ENCODE measurements at regions not wholly inside any gene's neighbourhood (a gene's known extent, or its start where the extent isn't known, plus 50 kb on each side); places are given as distances from the start of the nearest gene placed in this dataset.

DNA sequence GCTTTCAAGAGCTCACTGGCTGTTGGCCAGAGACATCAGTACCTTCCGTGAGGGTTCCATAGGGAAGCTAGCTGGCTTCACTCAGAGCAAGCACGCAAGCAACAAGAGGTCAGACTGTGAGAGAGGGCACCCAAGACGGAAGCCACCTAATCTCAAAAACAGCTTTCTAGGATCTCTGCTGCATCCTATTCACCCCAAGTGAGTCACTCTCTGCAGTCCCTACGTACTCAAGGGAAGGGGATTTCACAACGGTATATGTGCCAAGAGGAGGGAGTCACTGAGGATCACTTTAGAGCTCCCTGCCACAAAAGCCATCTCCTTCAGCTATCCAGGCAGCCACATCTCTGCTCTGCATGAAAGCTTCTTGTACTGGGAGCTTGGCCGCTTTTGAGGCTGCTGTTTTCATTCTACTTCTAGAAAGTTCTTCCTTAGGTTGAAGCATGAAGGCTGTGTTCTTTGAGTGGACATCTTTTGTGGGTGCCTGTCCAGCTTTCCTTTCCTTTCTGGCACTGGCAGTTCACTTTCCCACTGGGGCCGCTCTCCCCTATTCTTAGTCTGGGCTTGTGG is 249.5 kb downstream of the MAN2A1 start:
- DNase-seq (ENCODE audit: low read depth, low spot score) (no peak), FAIRE-seq (no peak)
- intact Hi-C loops (cut with micrococcal nuclease), result no loop called here
- dilution Hi-C loops (cut with MboI; ENCODE audit: extremely low pct_ligation_motif_present, low sequenced_read_pairs), result no loop called here
- no peaks in the 10 kb centered on the region for H3K27me3 ChIP-seq (ENCODE audit: control insufficient read depth in 2 of 2, insufficient read depth in 2 of 2, low read length in 2 of 2)
- no peaks in the 10 kb centered on the region for H3K79me2 ChIP-seq (ENCODE audit: control insufficient read depth, insufficient read depth, low read length)
- TF ChIP-seq, protein P1, sequence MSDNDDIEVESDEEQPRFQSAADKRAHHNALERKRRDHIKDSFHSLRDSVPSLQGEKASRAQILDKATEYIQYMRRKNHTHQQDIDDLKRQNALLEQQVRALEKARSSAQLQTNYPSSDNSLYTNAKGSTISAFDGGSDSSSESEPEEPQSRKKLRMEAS (IDR thresholded peaks at IDR 0.05; ENCODE audit: insufficient read depth, insufficient read length), result no peak
- TF ChIP-seq MYC (IDR thresholded peaks at IDR 0.05; ENCODE audit: low read depth, low read length) (no peak), EZH2 (IDR thresholded peaks at IDR 0.05; ENCODE audit: borderline replicate concordance, low read depth, low read length, severe bottlenecking) (no peak), POLR2A (IDR thresholded peaks at IDR 0.05; ENCODE audit: low read depth, low read length) (no peak), FOS (IDR thresholded peaks at IDR 0.05; ENCODE audit: borderline replicate concordance, insufficient read depth, low read length) (no peak), GATA2 (IDR thresholded peaks at IDR 0.05; ENCODE audit: insufficient read depth, insufficient read length, low read depth, low read length) (no peak)
- TF ChIP-seq, protein P2, sequence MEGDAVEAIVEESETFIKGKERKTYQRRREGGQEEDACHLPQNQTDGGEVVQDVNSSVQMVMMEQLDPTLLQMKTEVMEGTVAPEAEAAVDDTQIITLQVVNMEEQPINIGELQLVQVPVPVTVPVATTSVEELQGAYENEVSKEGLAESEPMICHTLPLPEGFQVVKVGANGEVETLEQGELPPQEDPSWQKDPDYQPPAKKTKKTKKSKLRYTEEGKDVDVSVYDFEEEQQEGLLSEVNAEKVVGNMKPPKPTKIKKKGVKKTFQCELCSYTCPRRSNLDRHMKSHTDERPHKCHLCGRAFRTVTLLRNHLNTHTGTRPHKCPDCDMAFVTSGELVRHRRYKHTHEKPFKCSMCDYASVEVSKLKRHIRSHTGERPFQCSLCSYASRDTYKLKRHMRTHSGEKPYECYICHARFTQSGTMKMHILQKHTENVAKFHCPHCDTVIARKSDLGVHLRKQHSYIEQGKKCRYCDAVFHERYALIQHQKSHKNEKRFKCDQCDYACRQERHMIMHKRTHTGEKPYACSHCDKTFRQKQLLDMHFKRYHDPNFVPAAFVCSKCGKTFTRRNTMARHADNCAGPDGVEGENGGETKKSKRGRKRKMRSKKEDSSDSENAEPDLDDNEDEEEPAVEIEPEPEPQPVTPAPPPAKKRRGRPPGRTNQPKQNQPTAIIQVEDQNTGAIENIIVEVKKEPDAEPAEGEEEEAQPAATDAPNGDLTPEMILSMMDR (IDR thresholded peaks at IDR 0.05; ENCODE audit: extremely low read depth in 1 of 2, insufficient read depth in 1 of 2, low read depth in 1 of 2, low read length in 2 of 2), result no peak
- no peaks in the 10 kb centered on the region for H3K9me3 ChIP-seq (replicated peaks; ENCODE audit: control insufficient read depth, insufficient read depth, low read length)
- no peak overlapping the region for H3K9ac ChIP-seq (replicated peaks; ENCODE audit: extremely low read depth, insufficient read depth, low read length)
- no peaks in the 10 kb centered on the region for H4K20me1 ChIP-seq (replicated peaks; ENCODE audit: control insufficient read depth, extremely low read depth, insufficient read depth, low read length)
- H3K4me2 ChIP-seq (ENCODE audit: insufficient read depth, low read length), result no peak overlapping the region
- H3K36me3 ChIP-seq (ENCODE audit: control insufficient read depth in 2 of 2, extremely low read depth in 1 of 2, insufficient read depth in 2 of 2, low read length in 2 of 2), result no peaks in the 10 kb centered on the region
- H3K4me1 ChIP-seq (ENCODE audit: control insufficient read depth, extremely low read depth, insufficient read depth, low read length), result no peaks in the 10 kb centered on the region
- no peak overlapping the region for H2AFZ ChIP-seq (ENCODE audit: low read depth, low read length)
- no peak overlapping the region for H3K27ac ChIP-seq (ENCODE audit: insufficient read depth, low read depth, low read length)
- no TSS peak for BruUV-seq (replicated peaks)
- POLR2A ChIA-PET, result no interaction called here
- no peaks in the 10 kb centered on the region for H3K9me1 ChIP-seq (replicated peaks; ENCODE audit: control insufficient read depth, extremely low read depth, insufficient read depth, low read length)
- CTCF ChIA-PET, result interaction anchor here (1.3 kb wide), 1 partner anchor 9 kb away, joined by 3 read pairs; no protein-coding TSS in a partner anchor
- no peak overlapping the region for H3K4me3 ChIP-seq (replicated peaks in 1 of 3; ENCODE audit: insufficient read depth in 1 of 3, low read depth in 1 of 3, low read length in 3 of 3)

All from endothelial cell of umbilical vein (primary cell).